Left lung (tissue), 4 donors: ENCODE measurements at regions not wholly inside any gene's neighbourhood (a gene's known extent, or its start where the extent isn't known, plus 50 kb on each side); places are given as distances from the start of the nearest gene placed in this dataset.

Experiments
- ATAC-seq: fragments of 200-7000 bp; cut with Tn5 transposase; one replicate; pipeline ENCODE4 v1.9.1; 2020; ENCODE audit warnings: moderate library complexity
- DNase-seq, 4 donors: peaks; one replicate each; pipeline ENCODE4 v3.0.0-alpha.2; 2013 to 2020
- H3K27ac ChIP-seq, 2 donors: fragments of 200-600 bp; sonication (generic) in 1 of 2; one replicate each; pipeline versions ENCODE4 v1.5.0 to v1.8.0; 2020 to 2021
- H3K27me3 ChIP-seq, 2 donors: fragments of 200-600 bp; sonication (generic) in 1 of 2; one replicate each; pipeline versions ENCODE4 v1.5.0 to v1.8.0; 2020 to 2021
- H3K36me3 ChIP-seq, 2 donors: fragments of 200-600 bp; sonication (generic) in 1 of 2; one replicate each; pipeline versions ENCODE4 v1.5.0 to v1.8.0; 2020 to 2021
- H3K4me1 ChIP-seq, 2 donors: fragments of 200-600 bp; one replicate each; pipeline ENCODE4 v1.8.0; 2021
- H3K4me3 ChIP-seq, 2 donors: fragments of 200-600 bp; sonication (generic) in 1 of 2; one replicate each; pipeline versions ENCODE4 v1.5.0 to v1.8.0; 2020 to 2021; ENCODE audit warnings: mild to moderate bottlenecking in 1 of 2
- H3K9me3 ChIP-seq, 2 donors: fragments of 200-600 bp; sonication (generic) in 1 of 2; one replicate each; pipeline versions ENCODE4 v1.5.0 to v1.8.0; 2020 to 2021
- intact Hi-C, 2 donors: fragments of 100-400 bp; cut with DNase I; formaldehyde crosslinking; loops; one replicate each; pipeline versions ENCODE4 v1.11.2 to v1.14.2; 2022
- TF ChIP-seq, protein P1 (sequence below), 2 donors: fragments of 200-600 bp; sonication (generic) in 1 of 2; IDR thresholded peaks; one replicate each; pipeline versions ENCODE4 v1.5.0 to v1.8.0; 2021; ENCODE audit warnings: antibody characterized with exemption in 2 of 2
- donor health status: DM: no; HTN: yes; CAD: no.
- donor health status: DM: no; HTN: no; CAD: no.

DNA sequence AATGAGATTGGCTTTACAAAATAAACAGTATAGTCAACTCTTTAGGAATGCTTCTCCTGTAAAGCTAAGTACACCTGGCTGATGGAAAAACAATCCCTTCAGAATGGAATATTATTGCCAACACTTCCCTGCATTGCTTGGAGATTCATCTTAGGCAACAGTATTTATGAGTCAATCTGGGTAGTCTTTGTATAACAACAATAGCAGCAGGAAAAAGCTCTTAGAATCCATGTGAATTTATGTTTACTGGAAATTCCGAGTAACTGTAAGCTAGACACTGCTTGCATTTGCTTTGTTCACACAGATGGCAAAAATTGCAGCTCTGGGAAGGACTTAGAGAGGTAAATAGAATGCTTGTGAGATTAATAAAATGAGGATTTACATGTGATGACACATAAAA, 101.7 kb upstream of the NTRK2 start:
- no peaks in the 10 kb centered on the region for H3K9me3 ChIP-seq
- ATAC-seq (no peak), DNase-seq (no peak)
- intact Hi-C loops, result no loop called here
- TF ChIP-seq, protein P1, sequence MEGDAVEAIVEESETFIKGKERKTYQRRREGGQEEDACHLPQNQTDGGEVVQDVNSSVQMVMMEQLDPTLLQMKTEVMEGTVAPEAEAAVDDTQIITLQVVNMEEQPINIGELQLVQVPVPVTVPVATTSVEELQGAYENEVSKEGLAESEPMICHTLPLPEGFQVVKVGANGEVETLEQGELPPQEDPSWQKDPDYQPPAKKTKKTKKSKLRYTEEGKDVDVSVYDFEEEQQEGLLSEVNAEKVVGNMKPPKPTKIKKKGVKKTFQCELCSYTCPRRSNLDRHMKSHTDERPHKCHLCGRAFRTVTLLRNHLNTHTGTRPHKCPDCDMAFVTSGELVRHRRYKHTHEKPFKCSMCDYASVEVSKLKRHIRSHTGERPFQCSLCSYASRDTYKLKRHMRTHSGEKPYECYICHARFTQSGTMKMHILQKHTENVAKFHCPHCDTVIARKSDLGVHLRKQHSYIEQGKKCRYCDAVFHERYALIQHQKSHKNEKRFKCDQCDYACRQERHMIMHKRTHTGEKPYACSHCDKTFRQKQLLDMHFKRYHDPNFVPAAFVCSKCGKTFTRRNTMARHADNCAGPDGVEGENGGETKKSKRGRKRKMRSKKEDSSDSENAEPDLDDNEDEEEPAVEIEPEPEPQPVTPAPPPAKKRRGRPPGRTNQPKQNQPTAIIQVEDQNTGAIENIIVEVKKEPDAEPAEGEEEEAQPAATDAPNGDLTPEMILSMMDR (IDR thresholded peaks at IDR 0.05), result no peak
- no peaks in the 10 kb centered on the region for H3K4me1 ChIP-seq
- H3K36me3 ChIP-seq, result no peaks in the 10 kb centered on the region
- no peak overlapping the region for H3K4me3 ChIP-seq
- H3K27me3 ChIP-seq, result no peaks in the 10 kb centered on the region
- H3K27ac ChIP-seq, result no peak overlapping the region

DNA sequence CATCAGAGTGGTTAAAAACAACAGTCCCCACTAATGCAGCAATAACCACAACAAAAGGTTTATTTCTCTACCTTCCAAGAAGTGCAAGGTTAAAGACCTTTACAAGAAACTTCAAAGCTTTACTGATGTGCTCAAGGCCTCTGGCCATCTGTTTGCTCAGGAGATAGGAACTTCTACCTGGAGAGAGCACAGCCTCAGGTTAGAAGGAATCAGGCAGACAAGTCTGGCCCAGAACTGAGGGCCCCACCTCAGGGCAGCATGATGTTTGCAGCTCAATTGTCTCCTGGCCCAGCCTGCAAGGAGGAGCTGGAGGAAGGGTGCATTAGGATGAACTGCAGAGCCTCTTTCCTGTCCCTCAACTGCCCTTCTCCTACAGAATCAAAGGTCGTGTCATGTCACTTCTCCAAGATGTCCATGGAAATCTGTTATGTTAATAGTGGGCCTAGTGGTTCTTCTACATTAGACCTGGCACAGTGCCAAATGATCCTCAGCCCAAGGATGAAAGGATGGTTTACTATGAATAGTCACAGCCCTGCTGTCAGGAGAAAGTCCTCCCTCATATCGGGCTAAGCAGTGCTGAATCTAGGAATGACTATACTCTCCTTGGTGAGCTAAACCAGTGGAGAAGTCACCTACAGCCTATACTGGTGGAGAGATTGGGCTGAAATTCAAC, 98.9 kb upstream of the NTRK2 start:
- no peaks in the 10 kb centered on the region for H3K27me3 ChIP-seq
- intact Hi-C loops, result no loop called here
- TF ChIP-seq, protein P1 (IDR thresholded peaks at IDR 0.05), result no peak
- DNase-seq (no peak), ATAC-seq (no peak)
- H3K36me3 ChIP-seq, result no peaks in the 10 kb centered on the region
- H3K27ac ChIP-seq, result no peak overlapping the region
- no peaks in the 10 kb centered on the region for H3K4me1 ChIP-seq
- no peaks in the 10 kb centered on the region for H3K9me3 ChIP-seq
- no peak overlapping the region for H3K4me3 ChIP-seq

DNA sequence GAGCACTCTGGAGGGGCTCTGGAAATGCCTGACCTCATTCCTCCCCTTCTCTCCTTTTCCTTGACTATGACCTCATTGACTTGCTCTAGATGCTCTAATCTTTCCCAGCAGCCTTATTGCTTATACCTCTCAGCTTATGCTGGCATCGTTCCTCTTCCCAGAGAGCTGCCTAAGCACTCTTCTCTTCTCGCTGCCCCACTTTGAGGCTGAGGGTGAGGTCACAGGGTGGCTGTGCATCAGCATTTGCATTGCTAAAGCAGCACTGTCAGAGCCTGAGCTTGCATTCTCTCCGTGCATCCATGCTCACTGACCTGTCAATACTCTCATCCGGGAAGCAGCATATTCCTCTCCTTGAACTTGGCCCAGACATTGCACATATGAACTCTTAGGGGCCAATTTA, 96.4 kb upstream of the NTRK2 start:
- intact Hi-C loops, result no loop called here

DNA sequence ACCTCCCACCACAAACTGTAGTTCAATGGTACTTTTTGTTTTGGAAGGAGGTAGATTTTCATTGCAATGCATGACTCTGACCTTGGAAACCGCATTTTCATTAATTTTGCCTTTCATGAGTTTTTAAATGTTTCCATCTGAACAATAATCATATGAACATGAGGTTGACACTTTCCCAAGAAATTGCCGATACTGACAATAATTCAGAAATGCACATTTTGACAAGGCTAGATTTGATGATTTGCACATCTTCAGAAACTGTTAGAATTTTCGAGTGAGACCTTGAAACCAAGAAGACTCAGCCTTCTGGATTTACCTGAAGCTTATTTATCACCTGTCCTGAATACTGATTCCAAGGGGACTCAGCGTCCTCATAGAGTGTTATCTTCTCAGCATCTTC, 93.8 kb upstream of the NTRK2 start:
- no peaks in the 10 kb centered on the region for H3K27me3 ChIP-seq
- DNase-seq (no peak), ATAC-seq (no peak)
- no peaks in the 10 kb centered on the region for H3K9me3 ChIP-seq
- intact Hi-C loops, result no loop called here
- no peaks in the 10 kb centered on the region for H3K36me3 ChIP-seq
- TF ChIP-seq, protein P1 (IDR thresholded peaks at IDR 0.05), result no peak
- H3K4me3 ChIP-seq, result no peak overlapping the region
- no peaks in the 10 kb centered on the region for H3K4me1 ChIP-seq
- no peak overlapping the region for H3K27ac ChIP-seq

More for the DNA sequence above, 96.4 kb upstream of the NTRK2 start:
- H3K27ac ChIP-seq, result no peak overlapping the region
- no peaks in the 10 kb centered on the region for H3K36me3 ChIP-seq
- ATAC-seq (peak; percentile 61), DNase-seq (no peak)
- H3K4me3 ChIP-seq, result no peak overlapping the region
- no peaks in the 10 kb centered on the region for H3K9me3 ChIP-seq
- no peaks in the 10 kb centered on the region for H3K27me3 ChIP-seq
- TF ChIP-seq, protein P1 (IDR thresholded peaks at IDR 0.05), result no peak
- H3K4me1 ChIP-seq, result no peaks in the 10 kb centered on the region

DNA sequence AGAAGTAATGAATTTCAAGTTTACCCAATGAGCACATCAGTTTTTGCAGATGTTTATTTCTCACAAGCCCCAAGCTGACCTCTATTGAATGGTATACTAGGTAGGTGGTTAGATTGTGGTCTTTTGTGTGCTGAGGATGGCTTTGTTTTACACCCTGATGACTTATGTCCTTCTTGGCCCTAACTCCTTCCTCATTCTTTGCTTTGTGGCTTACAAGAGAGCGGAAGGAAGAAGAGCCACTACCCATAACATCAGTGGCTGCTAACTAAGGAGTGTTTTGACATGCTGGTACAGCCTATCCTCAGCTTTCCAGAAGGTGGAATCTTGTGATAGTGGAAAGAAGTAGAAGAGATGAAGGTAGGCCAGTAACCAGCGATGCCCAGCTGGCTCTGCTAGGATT, 85.7 kb upstream of the NTRK2 start:
- no peaks in the 10 kb centered on the region for H3K36me3 ChIP-seq
- H3K27me3 ChIP-seq, result no peaks in the 10 kb centered on the region
- H3K4me1 ChIP-seq, result no peaks in the 10 kb centered on the region
- intact Hi-C loops, result no loop called here
- TF ChIP-seq, protein P1 (IDR thresholded peaks at IDR 0.05), result no peak
- no peak overlapping the region for H3K4me3 ChIP-seq
- no peaks in the 10 kb centered on the region for H3K9me3 ChIP-seq
- no peak for ATAC-seq
- H3K27ac ChIP-seq, result no peak overlapping the region
- no peak for DNase-seq
